ENCODE measurements at regions not wholly inside any gene's neighbourhood (a gene's known extent, or its start where the extent isn't known, plus 50 kb on each side); places are given as distances from the start of the nearest gene placed in this dataset.

DNA sequence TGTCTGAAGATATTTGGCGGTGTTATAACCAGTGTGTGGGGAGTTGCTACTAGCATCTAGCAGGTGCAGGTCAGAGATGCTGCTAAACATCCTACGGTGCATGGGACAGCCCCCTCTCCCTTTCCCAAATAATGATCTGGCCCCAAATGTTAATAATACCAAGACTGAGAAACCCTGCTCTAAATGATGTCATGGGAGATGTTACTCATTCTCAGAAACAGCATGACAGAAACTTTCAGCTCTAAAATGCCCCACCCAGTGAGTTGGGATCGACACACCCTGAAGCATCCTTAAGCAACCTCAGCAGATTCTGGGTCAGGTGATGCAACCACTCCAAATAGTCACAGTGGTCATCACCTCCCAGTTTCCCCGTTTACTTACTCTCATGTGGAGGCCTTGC lies 108.8 kb upstream of the MPP7 start:
- TF ChIP-seq, protein P1, sequence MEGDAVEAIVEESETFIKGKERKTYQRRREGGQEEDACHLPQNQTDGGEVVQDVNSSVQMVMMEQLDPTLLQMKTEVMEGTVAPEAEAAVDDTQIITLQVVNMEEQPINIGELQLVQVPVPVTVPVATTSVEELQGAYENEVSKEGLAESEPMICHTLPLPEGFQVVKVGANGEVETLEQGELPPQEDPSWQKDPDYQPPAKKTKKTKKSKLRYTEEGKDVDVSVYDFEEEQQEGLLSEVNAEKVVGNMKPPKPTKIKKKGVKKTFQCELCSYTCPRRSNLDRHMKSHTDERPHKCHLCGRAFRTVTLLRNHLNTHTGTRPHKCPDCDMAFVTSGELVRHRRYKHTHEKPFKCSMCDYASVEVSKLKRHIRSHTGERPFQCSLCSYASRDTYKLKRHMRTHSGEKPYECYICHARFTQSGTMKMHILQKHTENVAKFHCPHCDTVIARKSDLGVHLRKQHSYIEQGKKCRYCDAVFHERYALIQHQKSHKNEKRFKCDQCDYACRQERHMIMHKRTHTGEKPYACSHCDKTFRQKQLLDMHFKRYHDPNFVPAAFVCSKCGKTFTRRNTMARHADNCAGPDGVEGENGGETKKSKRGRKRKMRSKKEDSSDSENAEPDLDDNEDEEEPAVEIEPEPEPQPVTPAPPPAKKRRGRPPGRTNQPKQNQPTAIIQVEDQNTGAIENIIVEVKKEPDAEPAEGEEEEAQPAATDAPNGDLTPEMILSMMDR (IDR thresholded peaks at IDR 0.05; ENCODE audit: low read depth, low read length, poor library complexity, severe bottlenecking) = no peak
- TF ChIP-seq EZH2phosphoT487 (IDR thresholded peaks at IDR 0.05; ENCODE audit: borderline replicate concordance, low read length) = no peak
